IPS-20b (cell line): ENCODE measurements at regions not wholly inside any gene's neighbourhood (a gene's known extent, or its start where the extent isn't known, plus 50 kb on each side); places are given as distances from the start of the nearest gene placed in this dataset.
"Not testable (repeated sequence)": the region's sequence is repeated elsewhere in the genome, so short reads cannot be mapped to it uniquely, and the experiment has no call there.

Source experiments
- H3K27ac ChIP-seq: one replicate; pipeline ENCODE4 v1.5.1; 2013; ENCODE audit warnings: low read length
- H3K27me3 ChIP-seq: 2 replicates; pipeline ENCODE4 v1.6.1; 2013; ENCODE audit warnings: mild to moderate bottlenecking, low read length, inconsistent platforms; ENCODE audit not compliant: insufficient read depth
- H3K36me3 ChIP-seq: 2 replicates; pipeline ENCODE4 v1.6.1; 2013; ENCODE audit warnings: low read depth, mild to moderate bottlenecking, inconsistent platforms, low read length, moderate library complexity; ENCODE audit not compliant: insufficient read depth
- H3K4me1 ChIP-seq: 2 replicates; pipeline ENCODE4 v1.6.1; 2013; ENCODE audit warnings: mild to moderate bottlenecking, control low read depth, inconsistent platforms, low read length, moderate library complexity; ENCODE audit not compliant: insufficient read depth
- H3K4me3 ChIP-seq: 2 replicates; pipeline ENCODE4 v1.5.1; 2013; ENCODE audit warnings: mild to moderate bottlenecking, low read length, inconsistent platforms
- H3K9ac ChIP-seq: 2 replicates; pipeline ENCODE4 v1.6.1; 2013; ENCODE audit warnings: low read depth, mild to moderate bottlenecking, inconsistent platforms, low read length, moderate library complexity
- H3K9me3 ChIP-seq: 2 replicates; pipeline ENCODE4 v1.6.1; 2013; ENCODE audit warnings: mild to moderate bottlenecking, low read depth, low read length, inconsistent platforms; ENCODE audit not compliant: insufficient read depth

DNA sequence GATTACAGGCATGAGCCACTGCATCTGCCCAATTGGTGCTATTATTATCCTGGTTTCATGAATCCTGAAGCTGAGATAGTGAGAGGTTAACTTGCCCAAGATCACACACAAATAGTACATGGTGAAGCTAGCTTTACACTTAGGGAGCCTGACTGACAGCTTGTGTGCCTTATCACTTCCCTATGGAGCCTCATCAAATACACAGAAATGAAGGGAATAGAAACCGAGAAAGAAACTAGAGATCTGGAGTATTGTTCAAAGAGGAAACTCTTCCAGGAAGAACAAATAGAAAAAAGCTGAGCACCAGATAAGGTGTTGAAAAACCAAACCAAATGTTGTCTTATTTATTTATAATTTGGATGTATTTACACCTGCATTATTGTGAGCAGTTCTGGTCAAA lies 155.0 kb upstream of the CITED2 start:
- Histone ChIP-seq H3K36me3 (no peaks in the 10 kb centered on the region), H3K9ac (no peak overlapping the region), H3K4me1 (peaks cover 2% of the 10 kb centered on the region; the same call in 1 of the 2 replicates), H3K4me3 (no peak overlapping the region), H3K27ac (no peak overlapping the region), H3K9me3 (no peaks in the 10 kb centered on the region; the same call in 1 of the 2 replicates), H3K27me3 (no peaks in the 10 kb centered on the region)

- Histone ChIP-seq H3K4me3 (no peak overlapping the region), H3K27ac (no peak overlapping the region), H3K9me3 (no peaks in the 10 kb centered on the region; the same call in 1 of the 2 replicates), H3K36me3 (no peaks in the 10 kb centered on the region), H3K9ac (no peak overlapping the region), H3K4me1 (no peaks in the 10 kb centered on the region), H3K27me3 (no peaks in the 10 kb centered on the region)
Measured at GRCh38 chr6:139528471-139528870, 154.0 kb upstream of the CITED2 start.

GRCh38 chr6:139525415-139525814 lies 151.0 kb upstream of the CITED2 start:
- Histone ChIP-seq H3K4me1 (no peaks in the 10 kb centered on the region), H3K9ac (no peak overlapping the region), H3K9me3 (no peaks in the 10 kb centered on the region; the same call in 1 of the 2 replicates), H3K27ac (no peak overlapping the region), H3K27me3 (no peaks in the 10 kb centered on the region), H3K4me3 (no peak overlapping the region), H3K36me3 (no peaks in the 10 kb centered on the region)

- H3K27me3 ChIP-seq: no peaks in the 10 kb centered on the region
- H3K9ac ChIP-seq: no peak overlapping the region
- no peaks in the 10 kb centered on the region; the same call in 1 of the 2 replicates for H3K9me3 ChIP-seq
- no peak overlapping the region for H3K27ac ChIP-seq
- H3K36me3 ChIP-seq: no peaks in the 10 kb centered on the region
- no peak overlapping the region for H3K4me3 ChIP-seq
- H3K4me1 ChIP-seq: no peaks in the 10 kb centered on the region
Measured at GRCh38 chr6:139523986-139524385, 149.5 kb upstream of the CITED2 start.

GRCh38 chr6:139522511-139523220 lies 148.2 kb upstream of the CITED2 start:
- no peak overlapping the region for H3K27ac ChIP-seq
- no peaks in the 10 kb centered on the region for H3K4me1 ChIP-seq
- H3K9ac ChIP-seq: no peak overlapping the region
- H3K9me3 ChIP-seq: no peaks in the 10 kb centered on the region; the same call in 1 of the 2 replicates
- no peaks in the 10 kb centered on the region for H3K27me3 ChIP-seq
- no peak overlapping the region for H3K4me3 ChIP-seq
- H3K36me3 ChIP-seq: no peaks in the 10 kb centered on the region

GRCh38 chr6:139521338-139521737 lies 146.9 kb upstream of the CITED2 start:
- H3K9ac ChIP-seq: no peak overlapping the region
- no peak overlapping the region for H3K27ac ChIP-seq
- no peaks in the 10 kb centered on the region for H3K36me3 ChIP-seq
- no peaks in the 10 kb centered on the region; the same call in 1 of the 2 replicates for H3K9me3 ChIP-seq
- no peak overlapping the region for H3K4me3 ChIP-seq
- no peaks in the 10 kb centered on the region for H3K4me1 ChIP-seq
- no peaks in the 10 kb centered on the region for H3K27me3 ChIP-seq

- H3K27ac ChIP-seq: no peak overlapping the region
Measured at GRCh38 chr6:139520321-139520768, 145.9 kb upstream of the CITED2 start.

DNA sequence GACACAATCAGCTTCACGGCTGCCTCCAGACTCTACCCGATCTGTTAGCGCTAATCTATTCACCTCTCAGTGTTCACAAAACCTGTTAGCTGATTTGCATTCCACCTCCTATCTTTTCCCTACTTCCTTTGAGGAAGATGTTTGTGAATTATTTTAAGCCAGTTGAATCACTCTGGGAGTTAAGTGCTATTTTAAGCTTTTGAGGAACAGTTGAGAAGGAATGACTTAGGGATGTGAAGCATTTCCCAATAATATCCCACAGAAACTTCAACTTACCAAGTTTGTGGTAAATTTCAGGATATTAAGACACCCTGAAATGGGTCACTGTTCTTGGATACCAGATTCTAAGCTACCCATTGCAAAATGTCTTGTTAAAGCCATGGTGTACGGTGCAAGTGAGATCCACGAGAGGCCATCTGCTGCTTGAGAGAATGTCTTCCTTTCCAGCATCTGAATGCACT lies 145.2 kb upstream of the CITED2 start:
- Histone ChIP-seq H3K9ac (no peak overlapping the region), H3K27ac (no peak overlapping the region), H3K27me3 (no peaks in the 10 kb centered on the region), H3K4me3 (no peak overlapping the region), H3K9me3 (no peaks in the 10 kb centered on the region; the same call in 1 of the 2 replicates), H3K36me3 (no peaks in the 10 kb centered on the region), H3K4me1 (no peaks in the 10 kb centered on the region)

More at GRCh38 chr6:139520321-139520768, 145.9 kb upstream of the CITED2 start:
- H3K4me1 ChIP-seq: no peaks in the 10 kb centered on the region
- H3K27me3 ChIP-seq: no peaks in the 10 kb centered on the region
- H3K9me3 ChIP-seq: no peaks in the 10 kb centered on the region; the same call in 1 of the 2 replicates
- H3K9ac ChIP-seq: no peak overlapping the region
- no peaks in the 10 kb centered on the region for H3K36me3 ChIP-seq
- no peak overlapping the region for H3K4me3 ChIP-seq

DNA sequence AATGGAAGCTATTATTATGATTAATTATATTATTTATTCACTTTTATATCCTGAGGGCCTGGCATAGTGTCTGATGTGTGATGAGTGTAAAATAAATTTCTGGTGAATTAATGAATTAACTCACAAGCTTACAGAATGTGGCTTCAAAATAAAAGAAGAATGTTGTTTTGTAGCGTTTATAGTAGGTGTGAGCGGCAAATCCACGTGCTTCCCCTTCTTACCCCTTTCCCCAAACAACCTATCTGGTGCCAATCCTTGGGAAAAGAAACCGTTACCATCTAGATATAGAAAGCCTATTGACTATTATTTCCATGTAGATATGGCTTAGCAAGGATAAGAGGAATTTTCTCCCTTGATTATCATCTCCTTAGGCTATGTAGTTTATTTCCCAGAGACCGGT lies 144.6 kb upstream of the CITED2 start:
- H3K4me1 ChIP-seq: no peaks in the 10 kb centered on the region
- no peak overlapping the region for H3K27ac ChIP-seq
- no peaks in the 10 kb centered on the region for H3K27me3 ChIP-seq
- H3K9ac ChIP-seq: no peak overlapping the region
- H3K4me3 ChIP-seq: no peak overlapping the region
- no peaks in the 10 kb centered on the region for H3K36me3 ChIP-seq
- no peaks in the 10 kb centered on the region; the same call in 1 of the 2 replicates for H3K9me3 ChIP-seq

DNA sequence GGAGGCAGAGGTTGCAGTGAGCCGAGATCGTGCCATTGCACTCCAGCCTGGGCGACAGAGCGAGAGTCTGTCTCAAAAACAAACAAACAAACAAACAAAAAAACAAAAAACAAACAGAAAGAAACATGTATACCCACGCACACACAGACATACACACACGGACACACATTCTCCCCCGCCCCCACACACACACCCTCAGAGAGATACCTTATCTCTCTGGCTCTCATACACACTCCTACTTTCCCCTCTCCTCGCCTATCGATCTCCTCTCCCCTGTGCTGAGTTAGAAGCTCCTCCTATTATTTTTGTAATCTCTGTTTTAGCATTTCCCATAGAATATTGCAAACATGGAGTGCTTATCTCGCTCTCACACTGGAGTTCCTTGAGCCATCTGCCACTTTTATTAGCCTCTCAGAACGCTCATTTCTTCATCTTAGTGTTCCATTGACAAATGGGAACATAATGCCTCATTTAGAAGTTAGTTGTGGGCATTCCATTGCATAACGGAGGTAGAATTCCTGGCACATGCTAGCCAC lies 144.2 kb upstream of the CITED2 start:
- Histone ChIP-seq H3K36me3 (no peaks in the 10 kb centered on the region), H3K27me3 (no peaks in the 10 kb centered on the region), H3K9me3 (no peaks in the 10 kb centered on the region; the same call in 1 of the 2 replicates), H3K27ac (no peak overlapping the region), H3K4me1 (no peaks in the 10 kb centered on the region), H3K4me3 (no peak overlapping the region), H3K9ac (no peak overlapping the region)

GRCh38 chr6:139517998-139518555 lies 143.6 kb upstream of the CITED2 start:
- not testable (repeated sequence) for H3K4me1 ChIP-seq, H3K9ac ChIP-seq, H3K9me3 ChIP-seq, H3K4me3 ChIP-seq, H3K27ac ChIP-seq, H3K36me3 ChIP-seq, H3K27me3 ChIP-seq

GRCh38 chr6:139515511-139515910 lies 141.1 kb upstream of the CITED2 start:
- Histone ChIP-seq H3K36me3 (no peaks in the 10 kb centered on the region), H3K4me3 (no peak overlapping the region), H3K27ac (no peak overlapping the region), H3K27me3 (no peaks in the 10 kb centered on the region), H3K9ac (no peak overlapping the region), H3K9me3 (no peaks in the 10 kb centered on the region), H3K4me1 (no peaks in the 10 kb centered on the region)
